Neural cell (in vitro differentiated cells): ENCODE measurements at regions not wholly inside any gene's neighbourhood (a gene's known extent, or its start where the extent isn't known, plus 50 kb on each side); places are given as distances from the start of the nearest gene placed in this dataset.

Experiments used
- H2AFZ ChIP-seq: fragments of 200-600, 300-800 bp; sonication (generic), shearing (Covaris generic); 2 replicates; pipeline ENCODE4 v1.6.0; 2014; ENCODE audit warnings: low read depth, mild to moderate bottlenecking, antibody characterized with exemption, low read length, moderate library complexity
- H3F3A ChIP-seq: fragments of 200-600 bp; shearing (Covaris generic); 2 replicates; pipeline ENCODE4 v1.6.1; 2016; ENCODE audit warnings: mild to moderate bottlenecking, moderate library complexity, mixed read lengths, antibody characterized with exemption, low read length; ENCODE audit not compliant: insufficient read depth, poor library complexity, severe bottlenecking
- H3K27ac ChIP-seq: fragments of 200-600, 300-800 bp; sonication (generic), shearing (Covaris generic); 2 replicates; pipeline ENCODE4 v1.5.1; 2014; ENCODE audit warnings: mild to moderate bottlenecking, low read length, moderate library complexity
- H3K27me3 ChIP-seq: fragments of 300-800, 200-600 bp; sonication (generic), shearing (Covaris generic); 2 replicates; pipeline ENCODE4 v1.6.0; 2014; ENCODE audit warnings: mild to moderate bottlenecking, low read depth, low read length, moderate library complexity; ENCODE audit not compliant: insufficient read depth
- H3K36me3 ChIP-seq: fragments of 300-800, 200-600 bp; sonication (generic), shearing (Covaris generic); 2 replicates; pipeline ENCODE4 v1.5.1; 2014; ENCODE audit warnings: mild to moderate bottlenecking, antibody characterized with exemption, low read length, moderate library complexity; ENCODE audit not compliant: insufficient read depth
- H3K4me2 ChIP-seq: fragments of 300-800, 200-600 bp; sonication (generic), shearing (Covaris generic); 2 replicates; pipeline ENCODE4 v1.6.0; 2014; ENCODE audit warnings: mild to moderate bottlenecking, low read length
- H3K4me3 ChIP-seq: fragments of 300-800, 200-600 bp; sonication (generic), shearing (Covaris generic); 2 replicates; pipeline ENCODE4 v1.5.1; 2014; ENCODE audit warnings: mild to moderate bottlenecking, low read length, moderate library complexity
- H3K79me2 ChIP-seq: fragments of 200-600 bp; shearing (Covaris generic); replicated peaks from 2 replicates; pipeline ENCODE4 v1.6.0; 2014; ENCODE audit warnings: mild to moderate bottlenecking, low read length, moderate library complexity; ENCODE audit not compliant: insufficient read depth
- H3K9ac ChIP-seq: fragments of 300-800, 200-600 bp; sonication (generic), shearing (Covaris generic); 2 replicates; pipeline ENCODE4 v1.6.1; 2016; ENCODE audit warnings: mild to moderate bottlenecking, low read length, mixed read lengths
- H3K9me2 ChIP-seq: fragments of 200-600 bp; shearing (Covaris generic); 2 replicates; pipeline ENCODE4 v1.6.1; 2016; ENCODE audit warnings: mild to moderate bottlenecking, low read length, mixed read lengths; ENCODE audit not compliant: insufficient read depth
- H3K9me3 ChIP-seq: fragments of 200-600, 300-800 bp; sonication (generic), shearing (Covaris generic); 2 replicates; pipeline ENCODE4 v1.6.1; 2016; ENCODE audit warnings: mild to moderate bottlenecking, mixed run types, low read length, moderate library complexity, mixed read lengths
- H4K20me1 ChIP-seq: fragments of 200-600 bp; shearing (Covaris generic); 2 replicates; pipeline ENCODE4 v1.6.1; 2016; ENCODE audit warnings: mild to moderate bottlenecking, mixed run types; ENCODE audit not compliant: insufficient read depth
- CTCF ChIP-seq: fragments of 450-650 bp; IDR thresholded peaks from 2 replicates; pipeline ENCODE4 v1.5.1; 2014; ENCODE audit warnings: antibody characterized with exemption, mild to moderate bottlenecking, moderate library complexity; ENCODE audit not compliant: poor library complexity, severe bottlenecking
- EP300 ChIP-seq: fragments of 450-650 bp; conservative IDR thresholded peaks from 2 replicates; pipeline ENCODE4 v1.6.1; 2014; ENCODE audit warnings: antibody characterized with exemption, mild to moderate bottlenecking, moderate library complexity; ENCODE audit not compliant: poor library complexity, severe bottlenecking
- EZH2 ChIP-seq: fragments of 200-600, 300-800 bp; shearing (Covaris generic), sonication (generic); IDR thresholded peaks from 2 replicates; pipeline ENCODE4 v1.6.1; 2014; ENCODE audit warnings: antibody characterized with exemption, low read length, borderline replicate concordance, mild to moderate bottlenecking; ENCODE audit not compliant: insufficient read depth, poor library complexity, severe bottlenecking
- MXI1 ChIP-seq: fragments of 450-650 bp; conservative IDR thresholded peaks from 2 replicates; pipeline ENCODE4 v1.6.1; 2014; ENCODE audit warnings: antibody characterized with exemption, mild to moderate bottlenecking; ENCODE audit not compliant: poor library complexity, severe bottlenecking
- POLR2AphosphoS5 ChIP-seq: IDR thresholded peaks from 2 replicates; pipeline ENCODE4 v1.6.1; 2012
- RAD21 ChIP-seq: fragments of 450-650 bp; conservative IDR thresholded peaks from 2 replicates; pipeline ENCODE4 v1.6.1; 2014; ENCODE audit warnings: antibody characterized with exemption, mild to moderate bottlenecking, moderate library complexity
- SMC3 ChIP-seq: fragments of 450-650 bp; conservative IDR thresholded peaks from 2 replicates; pipeline ENCODE4 v1.6.1; 2014; ENCODE audit warnings: antibody characterized with exemption, mild to moderate bottlenecking, moderate library complexity; ENCODE audit not compliant: poor library complexity
- TAF1 ChIP-seq: IDR thresholded peaks from 2 replicates; pipeline ENCODE4 v1.6.1; 2012; ENCODE audit warnings: low read depth
- TF ChIP-seq, protein P1 (sequence below): IDR thresholded peaks from 2 replicates; pipeline ENCODE4 v1.6.1; 2012; ENCODE audit warnings: borderline replicate concordance

DNA sequence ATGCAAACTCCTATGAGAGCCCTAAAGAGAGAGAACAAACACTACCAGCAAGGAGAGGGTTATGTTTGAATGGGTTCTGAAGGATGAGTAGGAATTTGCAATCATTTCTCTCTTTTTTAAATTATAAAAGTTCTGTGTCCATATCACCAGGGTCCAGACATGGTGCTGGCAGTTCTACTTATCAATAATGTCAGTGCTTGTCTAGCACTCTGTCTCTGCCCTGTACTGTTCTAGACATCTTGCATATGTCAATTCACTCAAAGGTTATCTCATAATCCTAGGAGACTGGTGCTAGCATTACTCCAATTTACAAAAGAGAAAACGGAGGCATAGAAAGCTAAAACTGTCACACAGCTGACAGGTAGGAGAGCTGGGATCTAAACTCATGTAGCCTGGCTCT lies 101.3 kb downstream of the VEGFA start:
- Histone ChIP-seq H4K20me1 (no peaks in the 10 kb centered on the region), H3K79me2 (no peaks in the 10 kb centered on the region), H3K27ac (no peak overlapping the region), H3K9me3 (no peaks in the 10 kb centered on the region), H3K9ac (no peak overlapping the region), H2AFZ (no peak overlapping the region), H3F3A (no peaks in the 10 kb centered on the region), H3K36me3 (no peaks in the 10 kb centered on the region), H3K27me3 (no peaks in the 10 kb centered on the region), H3K9me2 (no peaks in the 10 kb centered on the region), H3K4me2 (no peak overlapping the region), H3K4me3 (no peak overlapping the region)
- TF ChIP-seq CTCF = no peak
- no peak for TF ChIP-seq TAF1
- TF ChIP-seq MXI1 = no peak
- no peak for TF ChIP-seq EP300
- TF ChIP-seq SMC3 = no peak
- TF ChIP-seq, protein P1, sequence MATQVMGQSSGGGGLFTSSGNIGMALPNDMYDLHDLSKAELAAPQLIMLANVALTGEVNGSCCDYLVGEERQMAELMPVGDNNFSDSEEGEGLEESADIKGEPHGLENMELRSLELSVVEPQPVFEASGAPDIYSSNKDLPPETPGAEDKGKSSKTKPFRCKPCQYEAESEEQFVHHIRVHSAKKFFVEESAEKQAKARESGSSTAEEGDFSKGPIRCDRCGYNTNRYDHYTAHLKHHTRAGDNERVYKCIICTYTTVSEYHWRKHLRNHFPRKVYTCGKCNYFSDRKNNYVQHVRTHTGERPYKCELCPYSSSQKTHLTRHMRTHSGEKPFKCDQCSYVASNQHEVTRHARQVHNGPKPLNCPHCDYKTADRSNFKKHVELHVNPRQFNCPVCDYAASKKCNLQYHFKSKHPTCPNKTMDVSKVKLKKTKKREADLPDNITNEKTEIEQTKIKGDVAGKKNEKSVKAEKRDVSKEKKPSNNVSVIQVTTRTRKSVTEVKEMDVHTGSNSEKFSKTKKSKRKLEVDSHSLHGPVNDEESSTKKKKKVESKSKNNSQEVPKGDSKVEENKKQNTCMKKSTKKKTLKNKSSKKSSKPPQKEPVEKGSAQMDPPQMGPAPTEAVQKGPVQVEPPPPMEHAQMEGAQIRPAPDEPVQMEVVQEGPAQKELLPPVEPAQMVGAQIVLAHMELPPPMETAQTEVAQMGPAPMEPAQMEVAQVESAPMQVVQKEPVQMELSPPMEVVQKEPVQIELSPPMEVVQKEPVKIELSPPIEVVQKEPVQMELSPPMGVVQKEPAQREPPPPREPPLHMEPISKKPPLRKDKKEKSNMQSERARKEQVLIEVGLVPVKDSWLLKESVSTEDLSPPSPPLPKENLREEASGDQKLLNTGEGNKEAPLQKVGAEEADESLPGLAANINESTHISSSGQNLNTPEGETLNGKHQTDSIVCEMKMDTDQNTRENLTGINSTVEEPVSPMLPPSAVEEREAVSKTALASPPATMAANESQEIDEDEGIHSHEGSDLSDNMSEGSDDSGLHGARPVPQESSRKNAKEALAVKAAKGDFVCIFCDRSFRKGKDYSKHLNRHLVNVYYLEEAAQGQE = no peak
- no peak for TF ChIP-seq RAD21
- TF ChIP-seq POLR2AphosphoS5 = no peak
- no peak for TF ChIP-seq EZH2

- no peak overlapping the region for H3K27ac ChIP-seq
- no peak overlapping the region for H3K4me2 ChIP-seq
- no peaks in the 10 kb centered on the region for H3K36me3 ChIP-seq
- no peaks in the 10 kb centered on the region for H3F3A ChIP-seq
- H3K27me3 ChIP-seq = no peaks in the 10 kb centered on the region
- H3K79me2 ChIP-seq = no peaks in the 10 kb centered on the region
- no peak overlapping the region for H3K4me3 ChIP-seq
- H2AFZ ChIP-seq = no peak overlapping the region
- no peaks in the 10 kb centered on the region for H3K9me3 ChIP-seq
- no peaks in the 10 kb centered on the region for H3K9me2 ChIP-seq
- H3K9ac ChIP-seq = no peak overlapping the region
- no peak for TF ChIP-seq SMC3
- no peak for TF ChIP-seq RAD21
- no peak for TF ChIP-seq EP300
- TF ChIP-seq, protein P1 = no peak
- no peak for TF ChIP-seq EZH2
- TF ChIP-seq CTCF = no peak
- no peak for TF ChIP-seq MXI1
- TF ChIP-seq POLR2AphosphoS5 = no peak
- no peak for TF ChIP-seq TAF1
- no peaks in the 10 kb centered on the region for H4K20me1 ChIP-seq
Observed at GRCh38 chr6:43870660-43871061, 100.7 kb downstream of the VEGFA start.
